ENCODE measurements at regions not wholly inside any gene's neighbourhood (a gene's known extent, or its start where the extent isn't known, plus 50 kb on each side); places are given as distances from the start of the nearest gene placed in this dataset.
"Not testable (repeated sequence)": the region's sequence is repeated elsewhere in the genome, so short reads cannot be mapped to it uniquely, and the experiment has no call there.

DNA sequence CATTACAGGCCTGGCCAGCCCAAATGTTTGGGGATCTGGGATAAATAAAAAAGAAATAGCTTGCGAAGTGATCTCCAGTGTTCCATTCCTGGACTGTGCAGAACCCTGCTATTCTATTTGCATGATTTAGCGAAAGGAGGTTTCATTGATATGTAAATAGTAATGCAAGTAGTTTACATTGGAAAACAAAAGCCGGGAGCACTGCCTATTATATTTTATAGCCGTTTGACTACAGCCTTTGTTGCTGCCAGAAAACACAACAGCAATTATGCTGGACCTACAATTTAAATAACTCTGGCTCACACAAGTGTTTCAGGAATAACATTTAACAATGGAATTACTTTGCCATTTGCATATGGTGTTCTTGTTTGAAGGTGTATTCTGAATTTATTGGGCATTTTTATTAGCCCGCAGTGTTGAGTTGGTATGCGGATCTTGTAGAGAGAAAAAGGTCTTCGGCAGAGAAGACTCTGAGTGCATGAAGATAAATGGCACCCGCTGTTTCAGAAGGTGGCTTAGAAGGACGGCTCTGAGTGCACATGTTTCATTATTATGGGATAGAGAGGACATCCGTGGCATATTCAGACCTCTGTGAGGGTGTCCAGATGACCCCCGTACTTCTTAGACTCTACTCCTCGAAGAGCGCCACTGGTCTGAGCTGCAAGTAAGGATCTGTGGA, 315.0 kb downstream of the BRD1 start:
- DNase-seq (ENCODE audit: low spot score) = no peak

GRCh38 chr22:49511393-49512189, 316.1 kb downstream of the BRD1 start:
- DNase-seq (ENCODE audit: low spot score) = not testable (repeated sequence)

GRCh38 chr22:49510718-49511117, 317.0 kb downstream of the BRD1 start:
- no peak for DNase-seq (ENCODE audit: low spot score)

- no peak for DNase-seq (ENCODE audit: low spot score)
These were observed 318.7 kb downstream of the BRD1 start for GRCh38 chr22:49509016-49509415.

GRCh38 chr22:49508561-49508960, 319.1 kb downstream of the BRD1 start:
- no peak for DNase-seq (ENCODE audit: low spot score)

- DNase-seq (ENCODE audit: low spot score) = no peak
These were observed 319.9 kb downstream of the BRD1 start for GRCh38 chr22:49507607-49508292.

- DNase-seq (ENCODE audit: low spot score) = no peak
These were observed 321.7 kb downstream of the BRD1 start for GRCh38 chr22:49506010-49506400.

- no peak for DNase-seq (ENCODE audit: low spot score)
These were observed 322.2 kb downstream of the BRD1 start for GRCh38 chr22:49505337-49506009.

DNA sequence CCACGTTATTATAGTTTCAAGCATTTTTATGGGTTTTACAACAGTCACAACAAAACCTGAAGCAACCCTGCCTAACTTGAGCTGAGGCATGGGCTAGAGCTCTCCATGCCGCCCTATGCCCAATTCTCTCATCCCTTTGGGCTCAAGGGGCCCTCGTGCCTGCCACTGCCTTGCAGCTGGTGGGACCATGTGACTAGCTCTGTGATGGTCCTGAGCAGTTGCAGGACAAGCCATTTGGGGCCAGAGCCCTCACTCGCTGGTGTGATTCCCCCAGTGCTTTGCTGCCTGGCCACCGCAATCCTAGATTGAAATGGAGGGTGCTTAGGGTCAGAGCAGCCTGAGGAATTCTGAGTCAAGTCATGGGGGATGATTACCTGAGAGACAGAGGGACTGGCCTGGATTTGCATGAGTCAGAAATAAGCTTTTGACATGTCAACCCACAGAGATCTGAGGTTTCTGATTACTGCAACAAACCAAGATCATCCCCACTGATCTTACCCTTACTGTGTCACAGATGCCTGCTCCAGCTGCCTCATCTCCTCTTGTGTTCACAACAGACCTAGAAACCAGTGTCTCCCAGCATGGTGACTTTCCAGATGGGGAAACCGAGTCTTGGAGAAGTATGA, 323.7 kb downstream of the BRD1 start:
- no peak for DNase-seq (ENCODE audit: low spot score)

GRCh38 chr22:49503321-49503720, 324.4 kb downstream of the BRD1 start:
- no peak for DNase-seq (ENCODE audit: low spot score)

DNA sequence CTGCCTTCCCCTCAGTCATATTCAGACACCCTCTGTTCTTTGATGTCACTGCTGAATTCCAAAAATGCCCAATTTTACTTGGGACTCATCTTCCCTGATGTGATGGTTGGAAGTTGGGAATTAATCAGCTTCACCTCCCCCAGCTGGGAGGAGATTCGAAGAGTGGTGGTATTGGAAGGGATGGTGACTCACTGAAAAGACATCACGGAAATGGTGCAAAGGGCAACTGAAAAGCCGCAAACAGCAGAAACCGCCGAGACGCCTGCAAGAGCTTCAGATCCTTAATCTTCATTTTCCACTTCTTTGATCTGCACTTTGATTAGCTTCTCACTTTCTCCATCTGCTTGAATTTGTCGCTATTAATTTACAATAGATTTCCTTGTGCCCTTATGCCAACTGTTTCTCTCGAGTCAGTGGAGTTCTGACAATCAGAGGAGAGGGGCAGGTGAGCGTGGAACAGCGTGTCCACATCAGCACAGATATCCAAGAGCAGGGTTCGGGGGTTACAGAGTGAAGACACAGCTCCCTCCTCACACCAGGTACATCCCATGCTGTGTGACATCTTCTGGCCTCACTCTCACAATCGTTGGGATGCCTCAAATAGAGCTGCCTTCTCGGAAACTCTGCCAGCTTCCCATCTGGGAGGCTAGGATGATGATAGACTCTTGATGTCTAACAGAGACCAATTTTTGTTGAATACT, 325.4 kb downstream of the BRD1 start:
- DNase-seq (ENCODE audit: low spot score) = no peak

DNA sequence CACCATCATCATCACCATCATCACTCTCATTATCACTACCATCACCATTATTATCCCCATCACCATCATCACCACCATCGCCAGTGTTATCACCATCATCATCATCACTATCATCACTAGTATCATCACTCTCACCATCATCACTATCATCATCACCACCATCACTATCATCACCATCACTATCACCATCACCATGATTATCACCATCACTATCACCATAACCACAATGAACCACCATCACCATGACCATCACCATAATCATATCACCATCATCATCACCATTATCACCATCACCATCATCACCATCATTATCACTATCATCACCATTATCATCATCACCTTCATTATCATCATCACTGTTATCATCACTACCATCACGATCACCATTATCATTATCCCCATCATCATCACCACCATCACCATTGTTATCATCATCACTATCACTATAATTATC, 326.7 kb downstream of the BRD1 start:
- DNase-seq (ENCODE audit: low spot score) = no peak

- no peak for DNase-seq (ENCODE audit: low spot score)
These were observed 327.6 kb downstream of the BRD1 start for GRCh38 chr22:49500076-49500460.

GRCh38 chr22:49499433-49500075, 328.1 kb downstream of the BRD1 start:
- no peak for DNase-seq (ENCODE audit: low spot score)

- no peak for DNase-seq (ENCODE audit: low spot score)
These were observed 330.4 kb downstream of the BRD1 start for GRCh38 chr22:49497266-49497665.

GRCh38 chr22:49494555-49494954, 333.1 kb downstream of the BRD1 start:
- DNase-seq (ENCODE audit: low spot score) = no peak

DNA sequence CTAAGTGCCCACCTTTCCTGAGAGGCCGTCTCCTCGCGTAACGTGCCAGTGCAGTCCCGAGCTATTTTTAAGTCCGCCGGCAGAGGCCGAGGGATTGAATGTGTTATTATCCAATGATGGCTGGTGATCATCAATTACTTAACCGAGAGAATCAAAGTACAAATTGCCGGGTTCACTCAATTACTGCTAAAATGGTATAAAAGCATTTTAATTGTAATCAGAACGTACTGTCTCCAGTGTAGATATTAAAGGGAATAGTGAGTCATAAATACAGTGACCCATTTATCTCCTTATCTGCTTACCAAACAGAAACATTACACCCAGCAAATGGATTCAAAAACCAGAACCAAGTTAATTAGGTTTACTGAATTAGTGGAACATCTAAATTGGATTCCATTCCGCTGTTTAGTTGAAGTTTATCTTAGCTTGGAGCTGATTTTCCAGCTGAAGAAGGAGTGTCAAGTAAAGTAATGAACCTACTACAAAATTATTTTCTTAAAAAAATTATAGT, 334.9 kb downstream of the BRD1 start:
- DNase-seq (ENCODE audit: low spot score) = no peak

- no peak for DNase-seq (ENCODE audit: low spot score)
These were observed 335.4 kb downstream of the BRD1 start for GRCh38 chr22:49492308-49492707.

DNA sequence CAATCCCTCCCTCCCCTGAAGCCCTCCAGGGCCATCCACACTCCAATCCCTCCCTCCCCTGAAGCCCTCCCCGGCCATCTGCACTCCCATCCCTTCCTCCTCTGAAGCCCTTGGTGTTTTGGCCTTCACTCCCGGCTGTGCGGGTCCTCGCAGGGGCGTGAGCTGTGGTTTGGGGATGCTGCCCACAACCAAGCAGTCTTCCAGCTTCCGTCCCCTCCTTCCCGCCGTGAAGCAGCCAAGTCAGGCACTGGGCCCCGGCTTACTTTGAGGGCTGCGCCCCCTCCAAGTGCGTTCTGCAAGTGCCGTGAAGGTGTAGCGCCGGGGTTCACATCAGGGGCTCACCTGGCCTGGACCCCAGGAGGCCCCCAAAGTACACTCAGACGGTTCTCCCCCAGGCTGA, 335.9 kb downstream of the BRD1 start:
- DNase-seq (ENCODE audit: low spot score) = no peak

DNA sequence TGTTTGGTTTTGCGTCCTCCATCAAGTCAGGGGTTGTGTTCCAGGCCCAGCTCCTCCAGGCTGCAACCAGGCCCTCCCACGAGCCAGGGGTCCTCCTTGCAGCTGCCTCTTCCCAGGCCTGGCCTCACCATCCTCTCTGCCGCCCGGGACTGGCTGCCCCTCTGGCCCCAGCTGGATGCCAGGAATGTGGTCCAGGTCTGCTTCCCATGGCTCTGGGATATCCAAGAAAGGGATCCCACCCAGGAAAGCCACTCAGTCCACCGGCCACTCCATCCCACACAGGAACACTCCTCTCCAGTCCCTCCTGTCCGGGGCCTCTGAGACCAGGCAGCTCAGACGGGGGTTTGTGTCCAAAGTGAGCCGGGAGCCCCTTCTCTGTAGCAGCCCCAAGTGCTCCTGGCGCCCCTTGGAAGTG, 336.4 kb downstream of the BRD1 start:
- no peak for DNase-seq (ENCODE audit: low spot score)

All from umbilical cord (tissue), 1 donor.